Stimulated activated memory B cell treated with anti-CD40 and anti-IgM and Interleukin-4, amounts not matched to agents 10 μg/mL and 1 μg/mL and 100 μg/mL, for 72 hours (primary cell): ENCODE measurements at regions not wholly inside any gene's neighbourhood (a gene's known extent, or its start where the extent isn't known, plus 50 kb on each side); places are given as distances from the start of the nearest gene placed in this dataset.

Source experiments
- ATAC-seq: fragments of 150-1000 bp; cut with Tn5 transposase; 2 replicates; pipeline ENCODE4 v1.10.0; 2021
- H3K27ac Mint-ChIP-seq: one replicate; pipeline ENCODE4 v1.8.0; 2022; ENCODE audit warnings: mild to moderate bottlenecking, mixed read lengths
- H3K27me3 Mint-ChIP-seq: one replicate; pipeline ENCODE4 v1.8.0; 2022; ENCODE audit warnings: mixed read lengths
- H3K36me3 Mint-ChIP-seq: one replicate; pipeline ENCODE4 v1.8.0; 2022; ENCODE audit warnings: mixed read lengths
- H3K4me1 Mint-ChIP-seq: one replicate; pipeline ENCODE4 v1.8.0; 2022; ENCODE audit warnings: mixed read lengths
- H3K4me3 Mint-ChIP-seq: one replicate; pipeline ENCODE4 v1.8.0; 2022; ENCODE audit warnings: mild to moderate bottlenecking, moderate library complexity, mixed read lengths
- H3K9me3 Mint-ChIP-seq: one replicate; pipeline ENCODE4 v1.8.0; 2022; ENCODE audit warnings: mixed read lengths

- Mint-ChIP-seq H3K36me3 (no peaks in the 10 kb centered on the region), H3K9me3 (peaks cover 6% of the 10 kb centered on the region), H3K27me3 (peaks cover 47% of the 10 kb centered on the region), H3K27ac (no peak overlapping the region), H3K4me1 (no peaks in the 10 kb centered on the region), H3K4me3 (no peak overlapping the region)
- no peak for ATAC-seq
These were observed 179.4 kb downstream of the INHBB start for GRCh38 chr2:120525056-120526046.

DNA sequence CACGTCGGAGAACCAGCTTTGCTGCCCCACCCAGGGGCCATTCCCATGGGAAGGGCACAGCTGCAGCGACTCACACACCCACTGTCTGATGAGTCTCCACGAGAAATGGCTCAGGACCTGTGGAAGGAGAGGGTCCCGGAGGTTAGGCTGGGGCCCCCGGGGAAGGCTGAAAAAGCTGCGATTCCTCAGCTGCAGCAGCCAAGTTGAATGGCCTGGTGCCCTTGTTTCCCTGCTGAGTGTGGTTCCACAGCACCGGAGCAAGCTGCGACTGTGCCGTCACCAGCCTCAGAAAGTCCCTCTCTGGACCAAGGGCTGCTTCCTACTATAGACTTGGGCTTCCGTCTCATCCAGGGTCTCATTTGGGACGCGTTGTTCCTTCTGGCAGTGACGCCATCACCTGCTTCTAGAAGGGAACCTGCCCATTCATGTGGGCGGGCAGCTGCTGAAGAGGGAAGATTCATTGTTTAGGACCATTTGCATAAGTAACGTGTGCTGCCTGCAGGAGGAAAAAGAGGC is 180.2 kb downstream of the INHBB start:
- Mint-ChIP-seq H3K4me3 (no peak overlapping the region), H3K36me3 (no peaks in the 10 kb centered on the region), H3K4me1 (no peaks in the 10 kb centered on the region), H3K27me3 (peaks cover 42% of the 10 kb centered on the region), H3K27ac (no peak overlapping the region), H3K9me3 (peaks cover 7% of the 10 kb centered on the region)
- no peak for ATAC-seq

DNA sequence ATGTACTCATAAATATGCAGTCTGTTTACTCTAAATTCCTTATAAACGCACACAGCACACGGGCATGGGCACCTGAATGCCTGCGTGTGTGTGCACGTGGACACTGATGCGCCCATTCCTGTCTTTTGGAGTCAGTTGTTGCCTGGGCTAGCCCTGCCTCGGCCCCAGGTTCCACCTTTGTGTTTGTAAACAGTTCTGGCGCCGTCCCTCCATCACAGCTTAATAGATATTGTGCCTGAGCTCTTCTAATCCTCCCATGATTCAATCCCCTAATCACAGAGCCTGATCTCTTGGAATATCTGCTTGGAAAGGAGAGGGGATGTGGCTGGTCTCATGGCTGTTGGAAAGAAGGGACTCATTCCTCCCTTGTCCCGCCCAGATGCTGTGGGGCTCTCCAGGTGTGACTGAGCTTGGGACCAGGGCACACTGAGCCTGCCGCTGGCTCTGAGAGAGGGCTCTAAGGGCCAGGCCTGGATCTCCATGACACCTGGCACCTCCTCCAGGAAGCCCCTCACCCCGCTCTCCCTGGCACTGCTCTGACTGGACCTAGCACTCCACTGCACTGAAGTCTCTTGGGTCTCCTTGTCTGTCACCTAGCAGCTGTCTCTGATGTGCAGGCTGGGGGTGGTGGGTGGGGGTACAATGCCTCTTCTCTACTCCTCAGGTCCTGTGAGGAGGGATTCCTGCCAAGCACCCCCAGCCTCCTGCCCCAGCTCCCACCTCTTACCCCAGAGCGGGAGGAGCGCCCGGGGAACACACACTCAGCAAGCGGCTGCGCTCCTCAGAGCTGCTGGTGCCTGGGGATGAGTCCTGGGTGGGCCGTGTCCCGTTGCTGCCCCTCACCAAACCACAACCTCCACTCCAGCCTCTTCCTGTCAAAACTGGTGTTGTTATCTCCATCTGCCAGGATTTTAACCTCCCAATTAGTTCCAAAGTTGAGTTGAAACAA is 181.3 kb downstream of the INHBB start:
- peaks cover 10% of the 10 kb centered on the region for H3K9me3 Mint-ChIP-seq
- no peaks in the 10 kb centered on the region for H3K4me1 Mint-ChIP-seq
- H3K27me3 Mint-ChIP-seq = peaks cover 30% of the 10 kb centered on the region
- H3K27ac Mint-ChIP-seq = no peak overlapping the region
- H3K36me3 Mint-ChIP-seq = no peaks in the 10 kb centered on the region
- no peak for ATAC-seq
- no peak overlapping the region for H3K4me3 Mint-ChIP-seq

GRCh38 chr2:120528051-120528692 is 182.2 kb downstream of the INHBB start:
- peaks cover 22% of the 10 kb centered on the region for H3K27me3 Mint-ChIP-seq
- H3K4me1 Mint-ChIP-seq = no peaks in the 10 kb centered on the region
- no peak overlapping the region for H3K27ac Mint-ChIP-seq
- no peak overlapping the region for H3K4me3 Mint-ChIP-seq
- no peaks in the 10 kb centered on the region for H3K36me3 Mint-ChIP-seq
- ATAC-seq = no peak
- H3K9me3 Mint-ChIP-seq = peaks cover 10% of the 10 kb centered on the region

DNA sequence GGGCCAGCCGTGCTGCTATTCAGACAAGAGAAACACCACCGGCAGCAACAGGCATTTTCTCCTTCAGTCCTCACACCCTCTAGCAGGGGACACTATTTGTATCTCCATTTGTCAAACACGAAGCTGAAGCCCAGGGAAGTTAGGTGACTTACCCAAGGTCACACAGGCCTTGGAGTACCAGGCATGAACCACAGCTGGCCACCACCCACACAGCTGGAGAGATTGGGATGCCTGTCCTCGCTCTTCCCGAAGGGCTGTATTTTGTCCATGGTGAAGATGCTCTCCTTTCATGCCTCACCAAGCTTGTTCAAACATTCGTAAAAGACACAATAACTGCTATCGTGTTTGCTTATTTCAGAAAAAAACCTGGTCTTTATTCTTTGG is 182.7 kb downstream of the INHBB start:
- H3K4me1 Mint-ChIP-seq = no peaks in the 10 kb centered on the region
- H3K36me3 Mint-ChIP-seq = no peaks in the 10 kb centered on the region
- H3K27ac Mint-ChIP-seq = no peak overlapping the region
- no peak overlapping the region for H3K4me3 Mint-ChIP-seq
- peaks cover 17% of the 10 kb centered on the region for H3K27me3 Mint-ChIP-seq
- no peak for ATAC-seq
- H3K9me3 Mint-ChIP-seq = peaks cover 10% of the 10 kb centered on the region

- no peak overlapping the region for H3K27ac Mint-ChIP-seq
- no peak overlapping the region for H3K4me3 Mint-ChIP-seq
- H3K4me1 Mint-ChIP-seq = no peaks in the 10 kb centered on the region
- H3K36me3 Mint-ChIP-seq = no peaks in the 10 kb centered on the region
- ATAC-seq = no peak
- peaks cover 10% of the 10 kb centered on the region for H3K9me3 Mint-ChIP-seq
- peaks cover 22% of the 10 kb centered on the region for H3K27me3 Mint-ChIP-seq
These were observed 184.8 kb downstream of the INHBB start for GRCh38 chr2:120530781-120531180.

- no peak overlapping the region for H3K27ac Mint-ChIP-seq
- peaks cover 10% of the 10 kb centered on the region for H3K9me3 Mint-ChIP-seq
- H3K36me3 Mint-ChIP-seq = no peaks in the 10 kb centered on the region
- ATAC-seq = no peak
- H3K27me3 Mint-ChIP-seq = peaks cover 22% of the 10 kb centered on the region
- H3K4me3 Mint-ChIP-seq = no peak overlapping the region
- H3K4me1 Mint-ChIP-seq = no peaks in the 10 kb centered on the region
These were observed 185.4 kb downstream of the INHBB start for GRCh38 chr2:120531365-120531764.

DNA sequence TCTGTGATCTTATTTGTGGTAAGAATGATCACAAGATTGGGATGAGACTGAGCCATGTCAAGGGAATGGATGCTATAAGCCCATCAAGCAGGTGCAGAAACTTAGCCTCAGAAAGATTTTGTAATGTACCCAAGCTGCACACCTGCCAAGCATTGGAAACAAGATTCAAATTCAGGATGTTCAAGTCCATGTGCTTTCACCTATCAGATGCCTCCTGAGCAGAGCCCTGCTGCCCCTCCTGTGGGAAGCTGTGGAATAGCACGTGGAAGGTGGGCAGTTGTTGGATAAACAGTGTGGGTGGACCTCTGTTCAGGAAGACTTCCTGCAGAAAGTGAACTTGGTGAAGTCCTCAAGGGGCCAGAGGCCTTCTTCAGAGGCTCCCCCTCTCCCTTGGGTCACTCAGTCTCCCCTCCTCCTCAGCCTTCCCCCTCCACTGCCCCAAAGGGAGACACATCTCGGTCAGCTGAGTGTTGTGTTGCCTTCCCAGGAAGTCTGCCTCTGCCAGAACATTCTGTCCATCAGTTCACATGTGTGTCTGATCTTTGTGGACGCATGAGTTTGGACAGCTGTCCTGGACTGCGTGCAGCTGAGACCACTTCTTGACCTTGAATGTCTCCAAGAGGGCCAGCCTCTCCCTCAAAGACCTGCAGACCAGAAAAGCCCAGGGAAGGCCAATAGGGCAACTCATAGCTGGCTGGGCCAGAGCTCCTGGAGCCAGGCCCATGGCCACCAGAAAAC is 186.1 kb downstream of the INHBB start:
- no peak overlapping the region for H3K27ac Mint-ChIP-seq
- peaks cover 21% of the 10 kb centered on the region for H3K27me3 Mint-ChIP-seq
- no peaks in the 10 kb centered on the region for H3K4me1 Mint-ChIP-seq
- ATAC-seq = no peak
- no peaks in the 10 kb centered on the region for H3K36me3 Mint-ChIP-seq
- H3K9me3 Mint-ChIP-seq = peaks cover 10% of the 10 kb centered on the region
- no peak overlapping the region for H3K4me3 Mint-ChIP-seq

DNA sequence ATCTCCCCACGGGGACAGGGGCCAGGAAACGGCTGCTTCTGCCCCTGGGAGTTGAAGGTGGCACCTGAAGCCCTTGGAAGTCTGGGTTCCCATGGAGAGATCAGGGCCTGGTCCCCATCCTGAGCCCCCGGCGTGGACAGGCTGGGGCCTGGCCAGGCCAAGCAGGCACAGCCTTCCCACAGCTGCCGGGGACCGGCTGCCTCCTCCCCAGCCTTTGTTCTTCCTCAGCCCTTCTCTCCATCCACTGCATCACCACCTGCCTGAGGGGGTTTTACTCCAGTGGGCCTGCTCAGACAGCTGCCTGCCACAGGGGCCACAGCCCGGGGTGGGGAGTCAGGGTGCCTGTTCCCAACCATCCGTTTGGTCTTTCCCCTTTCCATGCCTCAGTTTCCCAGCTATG is 187.7 kb downstream of the INHBB start:
- Mint-ChIP-seq H3K36me3 (no peaks in the 10 kb centered on the region), H3K27ac (no peak overlapping the region), H3K4me3 (no peak overlapping the region), H3K27me3 (peaks cover 10% of the 10 kb centered on the region), H3K4me1 (no peaks in the 10 kb centered on the region), H3K9me3 (peaks cover 10% of the 10 kb centered on the region)
- ATAC-seq = no peak

DNA sequence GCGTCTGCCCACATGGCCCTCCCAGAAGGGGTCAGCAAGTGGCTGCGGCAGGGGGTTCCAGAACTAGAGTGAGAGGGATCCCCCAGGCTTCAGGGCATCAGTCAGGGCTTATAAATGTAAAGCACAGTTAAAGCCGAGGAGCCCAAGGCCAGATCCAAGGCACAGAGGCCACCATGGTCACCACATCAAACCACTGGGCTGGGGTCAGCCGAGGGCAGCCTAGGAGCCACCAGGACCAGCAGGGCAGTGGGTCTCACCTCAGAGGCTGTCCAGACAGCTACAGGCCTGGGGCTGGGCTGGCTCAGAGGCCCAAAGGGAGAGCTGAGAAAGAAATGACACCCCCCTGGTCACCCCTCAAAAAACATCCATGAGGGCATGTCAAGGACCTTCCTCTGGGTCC is 188.5 kb downstream of the INHBB start:
- ATAC-seq = no peak
- no peaks in the 10 kb centered on the region for H3K4me1 Mint-ChIP-seq
- H3K9me3 Mint-ChIP-seq = peaks cover 9% of the 10 kb centered on the region
- no peak overlapping the region for H3K27ac Mint-ChIP-seq
- H3K4me3 Mint-ChIP-seq = no peak overlapping the region
- no peaks in the 10 kb centered on the region for H3K36me3 Mint-ChIP-seq
- H3K27me3 Mint-ChIP-seq = peaks cover 10% of the 10 kb centered on the region

GRCh38 chr2:120535081-120535480 is 189.1 kb downstream of the INHBB start:
- Mint-ChIP-seq H3K36me3 (no peaks in the 10 kb centered on the region), H3K9me3 (peaks cover 3% of the 10 kb centered on the region), H3K4me1 (no peaks in the 10 kb centered on the region), H3K4me3 (no peak overlapping the region), H3K27ac (no peak overlapping the region), H3K27me3 (peaks cover 10% of the 10 kb centered on the region)
- no peak for ATAC-seq

- H3K27me3 Mint-ChIP-seq = peaks cover 14% of the 10 kb centered on the region
- no peak for ATAC-seq
- peaks cover 3% of the 10 kb centered on the region for H3K9me3 Mint-ChIP-seq
- no peak overlapping the region for H3K4me3 Mint-ChIP-seq
- H3K27ac Mint-ChIP-seq = no peak overlapping the region
- H3K4me1 Mint-ChIP-seq = no peaks in the 10 kb centered on the region
- no peaks in the 10 kb centered on the region for H3K36me3 Mint-ChIP-seq
These were observed 190.2 kb downstream of the INHBB start for GRCh38 chr2:120536141-120536540.

GRCh38 chr2:120538691-120539423 is 192.9 kb downstream of the INHBB start:
- Mint-ChIP-seq H3K27me3 (peaks cover 21% of the 10 kb centered on the region), H3K27ac (no peak overlapping the region), H3K9me3 (no peaks in the 10 kb centered on the region), H3K36me3 (no peaks in the 10 kb centered on the region), H3K4me3 (no peak overlapping the region), H3K4me1 (no peaks in the 10 kb centered on the region)
- ATAC-seq = no peak

DNA sequence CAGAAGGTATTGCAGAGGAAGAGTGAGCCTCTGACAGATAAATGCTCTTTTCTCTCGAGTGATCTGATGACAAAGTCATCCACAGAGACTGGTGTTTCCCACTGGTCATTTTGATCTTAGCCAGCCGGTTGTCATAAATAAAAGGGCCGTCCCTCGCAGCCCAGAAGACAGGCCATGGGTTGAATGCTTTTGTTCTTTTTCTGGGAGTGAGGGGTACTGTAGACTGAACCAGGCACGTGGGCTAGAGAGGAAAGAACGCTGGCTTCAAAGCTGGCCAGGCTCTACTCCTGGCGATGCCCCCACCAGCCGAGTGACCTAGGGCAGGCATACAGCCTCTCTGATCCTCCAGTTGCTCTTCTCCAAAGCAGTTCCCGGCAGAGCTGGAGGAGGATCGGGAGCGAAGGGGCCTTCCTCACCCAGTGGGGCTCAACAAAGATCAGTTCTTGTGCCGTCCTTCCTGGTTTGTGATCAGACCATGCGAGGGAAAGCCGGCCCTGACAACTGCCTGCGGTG is 193.5 kb downstream of the INHBB start:
- H3K4me1 Mint-ChIP-seq = no peaks in the 10 kb centered on the region
- no peak for ATAC-seq

More for the DNA sequence above, 193.5 kb downstream of the INHBB start:
- no peak overlapping the region for H3K27ac Mint-ChIP-seq
- H3K36me3 Mint-ChIP-seq = no peaks in the 10 kb centered on the region
- H3K27me3 Mint-ChIP-seq = peaks cover 21% of the 10 kb centered on the region
- no peak overlapping the region for H3K4me3 Mint-ChIP-seq
- no peaks in the 10 kb centered on the region for H3K9me3 Mint-ChIP-seq
